HG02642 (cell line): ENCODE measurements at regions not wholly inside any gene's neighbourhood (a gene's known extent, or its start where the extent isn't known, plus 50 kb on each side); places are given as distances from the start of the nearest gene placed in this dataset.
"Not testable (repeated sequence)": the region's sequence is repeated elsewhere in the genome, so short reads cannot be mapped to it uniquely, and the experiment has no call there.

ENCODE experiments used
- ATAC-seq: cut with Tn5 transposase; IDR thresholded peaks from one replicate; pipeline ENCODE4 v1.9.1; 2021; ENCODE audit warnings: mild to moderate bottlenecking; ENCODE audit not compliant: unreplicated experiment, poor library complexity

GRCh38 chr10:56109454-56109853, 251.6 kb downstream of the ZWINT start:
- ATAC-seq: no peak

GRCh38 chr10:56104923-56105322, 256.1 kb downstream of the ZWINT start:
- no peak for ATAC-seq

DNA sequence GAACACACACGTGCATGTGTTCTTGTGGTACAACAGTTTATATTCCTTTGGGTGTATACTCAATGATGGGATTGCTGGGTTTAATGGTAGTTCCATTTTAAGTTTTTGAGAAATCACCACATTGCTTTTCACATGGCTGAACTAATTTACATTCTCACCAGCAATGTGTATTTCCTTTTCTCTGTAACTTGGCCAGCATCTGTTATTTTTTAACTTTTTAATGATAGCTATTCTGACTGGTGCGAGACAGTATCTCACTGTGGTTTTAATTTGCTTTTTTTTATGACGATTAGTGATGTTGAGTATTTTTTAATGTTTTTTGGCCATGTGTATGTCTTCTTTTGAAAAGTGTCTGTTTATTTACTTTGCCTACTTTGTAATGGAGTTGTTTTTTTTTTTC, 256.6 kb downstream of the ZWINT start:
- ATAC-seq: no peak

DNA sequence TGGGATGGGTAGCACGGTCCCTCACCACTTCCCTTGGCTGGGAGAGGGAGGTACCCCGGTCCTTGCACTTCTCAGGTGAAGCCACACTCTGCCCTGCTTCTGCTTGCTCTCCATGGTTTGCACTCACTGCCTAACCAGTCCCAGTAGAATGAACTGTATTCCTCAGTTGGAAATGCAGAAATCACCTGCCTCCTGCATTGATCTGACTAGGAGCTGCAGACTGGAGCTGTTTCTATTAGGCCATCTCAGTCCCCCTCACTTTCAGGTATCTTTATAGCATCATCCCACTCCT, 264.9 kb downstream of the ZWINT start:
- ATAC-seq: no peak

GRCh38 chr10:56095506-56096225, 265.4 kb downstream of the ZWINT start:
- ATAC-seq: no peak

DNA sequence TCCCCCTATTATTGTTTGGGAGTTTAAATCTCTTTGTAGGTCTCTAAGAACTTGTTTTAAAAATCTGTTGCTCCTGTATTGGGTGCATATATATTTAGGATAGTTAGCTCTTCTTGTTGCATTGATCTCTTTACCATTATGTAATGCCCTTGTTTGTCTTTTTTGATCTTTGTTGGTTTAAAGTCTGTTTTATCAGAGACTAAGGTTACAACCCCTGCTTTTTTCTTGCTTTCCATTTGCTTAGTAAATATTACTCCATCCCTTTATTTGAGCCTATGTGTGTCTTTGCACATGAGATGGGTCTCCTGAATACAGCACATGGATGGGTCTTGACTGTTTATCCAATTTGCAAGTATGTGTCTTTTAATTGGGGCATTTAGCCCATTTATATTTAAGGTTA, 267.4 kb downstream of the ZWINT start:
- ATAC-seq: not testable (repeated sequence)

DNA sequence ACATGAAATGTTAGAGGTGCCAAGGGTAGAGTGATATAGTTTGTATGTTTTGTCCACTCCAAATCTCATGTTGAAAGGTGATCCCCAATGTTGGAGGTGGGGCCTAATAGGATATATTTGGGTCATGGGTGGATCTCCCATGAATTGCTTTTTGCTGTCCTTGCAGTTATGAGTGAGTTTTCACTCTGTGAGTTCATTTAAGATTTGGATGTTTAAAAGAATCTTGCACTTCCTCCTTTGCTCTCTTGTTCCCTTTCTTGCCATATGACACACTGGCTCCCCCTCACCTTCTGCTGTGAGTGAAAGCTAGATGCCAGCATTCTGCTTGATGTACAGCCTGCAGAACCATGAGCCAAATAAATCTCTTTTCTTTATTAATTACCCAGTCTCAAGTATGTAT, 269.2 kb downstream of the ZWINT start:
- ATAC-seq: no peak

DNA sequence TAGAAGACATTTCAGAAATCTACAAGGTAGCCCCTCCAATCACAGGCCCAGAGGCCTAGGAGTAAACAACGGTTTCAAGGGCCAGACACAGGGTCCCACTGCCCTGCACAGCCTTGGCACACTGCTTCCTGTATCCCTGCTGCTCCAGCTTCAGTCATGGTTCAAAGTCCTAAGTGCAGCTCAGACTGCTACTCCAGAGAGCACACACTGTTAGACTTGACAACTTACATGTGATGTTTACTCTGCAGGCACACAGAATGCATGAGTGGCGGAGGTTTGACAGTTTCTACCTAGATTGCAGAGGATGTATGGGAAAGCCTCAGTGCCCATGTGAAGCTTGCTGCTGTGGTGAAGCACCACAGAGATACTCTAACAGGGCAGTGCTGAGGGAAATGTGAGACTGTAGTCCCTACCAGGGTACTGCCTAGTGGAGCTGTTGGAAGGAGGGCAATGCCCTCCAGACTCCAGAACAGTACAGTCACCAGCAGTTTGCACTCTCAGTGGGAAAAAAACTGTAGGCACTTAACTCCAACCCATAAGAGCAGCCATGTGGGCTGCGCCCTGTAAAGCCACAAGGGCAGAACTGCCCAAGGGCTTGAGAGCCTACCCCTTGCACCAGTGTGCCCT, 270.0 kb downstream of the ZWINT start:
- no peak for ATAC-seq

DNA sequence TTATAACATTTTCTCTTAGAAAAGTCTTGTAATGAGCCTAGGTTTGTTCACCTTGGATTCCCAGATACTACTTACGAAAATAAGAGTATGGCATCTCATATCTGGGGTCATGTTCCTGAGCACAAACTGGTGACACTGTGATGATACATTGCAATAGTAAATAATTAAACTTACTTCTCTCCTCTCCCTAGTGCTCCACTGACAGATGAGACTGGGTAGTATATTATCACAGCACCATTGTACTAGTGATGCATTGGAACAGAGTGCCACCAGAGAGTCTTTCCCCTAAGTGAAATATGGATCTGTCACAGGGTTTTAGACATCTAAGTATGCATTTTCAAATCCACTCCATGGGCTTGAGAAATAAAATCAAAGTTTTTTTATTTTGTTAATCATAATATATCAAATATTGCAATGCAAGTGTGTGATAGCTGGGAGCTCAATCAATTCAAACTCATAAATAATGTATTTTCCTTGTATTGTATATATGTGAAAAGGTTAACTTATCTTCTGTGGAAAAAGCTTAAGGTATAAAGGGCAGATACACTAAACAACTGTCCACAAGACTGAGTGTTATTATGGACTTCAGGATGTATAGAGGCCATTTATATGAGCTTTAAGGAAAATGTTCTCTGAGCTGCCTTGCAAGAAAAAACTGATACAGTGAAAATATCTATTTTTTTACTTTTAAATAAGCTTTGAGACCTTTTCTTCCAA, 275.5 kb downstream of the ZWINT start:
- ATAC-seq: no peak

DNA sequence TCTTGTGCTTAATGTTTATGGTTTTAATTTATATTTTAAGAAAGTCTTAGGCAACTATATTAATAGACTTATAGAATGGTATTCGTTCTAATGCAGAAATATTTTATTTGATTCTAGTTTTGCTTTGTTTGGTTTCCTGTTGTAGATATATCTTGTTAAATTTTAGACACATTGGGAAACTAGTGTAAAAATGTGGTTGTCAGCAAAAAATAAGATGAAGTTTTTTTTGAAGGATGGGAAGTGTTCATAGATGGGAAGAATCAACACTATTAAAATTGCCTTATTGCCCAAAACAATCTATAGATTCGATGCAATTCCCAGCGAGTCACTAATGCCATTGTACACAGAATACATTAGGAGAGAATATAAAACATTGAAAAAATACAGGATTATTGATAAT, 278.9 kb downstream of the ZWINT start:
- ATAC-seq: no peak

GRCh38 chr10:56068473-56069263, 292.4 kb downstream of the ZWINT start:
- no peak for ATAC-seq

DNA sequence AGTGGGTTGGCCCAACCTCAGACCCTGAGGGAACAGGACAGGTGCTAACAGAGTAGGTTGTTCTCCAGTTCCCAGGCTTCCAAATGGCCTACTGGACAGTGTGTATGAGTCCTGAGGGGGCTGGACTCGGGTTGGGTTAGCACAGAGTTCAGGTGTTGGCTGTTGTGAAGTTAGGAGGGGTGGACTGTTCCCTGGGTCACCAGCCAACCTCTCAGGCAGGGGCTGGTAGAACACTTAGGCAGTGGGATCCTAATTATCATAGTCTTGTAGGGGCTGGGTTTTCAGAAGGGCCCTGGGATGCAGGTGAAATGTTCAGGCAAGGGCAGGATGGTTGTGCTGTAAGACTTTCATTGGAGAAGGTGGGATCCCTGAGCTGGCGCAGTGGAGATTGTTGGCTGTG, 293.0 kb downstream of the ZWINT start:
- no peak for ATAC-seq

DNA sequence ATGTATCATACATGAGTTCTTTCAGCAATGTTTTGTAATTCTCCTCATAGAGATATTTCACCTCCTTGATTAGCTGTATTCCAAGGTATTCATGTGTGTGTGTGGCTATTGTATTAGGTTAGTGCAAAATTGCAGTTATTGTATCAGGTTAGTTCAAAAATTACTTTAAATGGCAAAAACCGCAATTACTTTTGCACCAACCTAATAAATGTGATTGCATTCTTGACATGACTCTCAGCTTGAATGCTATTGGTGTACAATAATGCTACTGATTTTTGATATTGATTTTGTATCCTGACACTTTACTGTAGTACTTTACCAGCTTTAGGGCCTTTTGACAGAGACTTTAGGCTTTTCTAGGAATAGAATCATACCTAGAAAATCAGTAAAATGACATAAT, 297.4 kb downstream of the ZWINT start:
- ATAC-seq: no peak

DNA sequence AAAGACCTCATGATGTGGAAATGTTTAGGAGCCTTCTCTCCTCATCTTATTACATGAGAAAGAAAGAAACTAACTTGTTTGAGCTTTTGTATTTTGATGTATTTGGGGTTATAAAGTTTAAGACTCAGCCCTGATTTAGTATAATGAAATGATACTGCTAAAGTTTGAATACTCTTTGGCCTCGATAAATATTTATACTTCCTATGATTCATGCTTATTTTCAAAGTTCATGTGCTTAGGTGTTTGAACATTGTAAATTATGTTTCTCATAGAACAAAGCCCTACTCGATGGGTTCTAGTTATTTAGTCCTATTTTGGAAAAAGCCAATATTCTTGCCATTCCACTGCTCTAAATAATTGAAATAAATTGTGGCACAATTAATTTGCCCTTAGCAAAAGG, 303.2 kb downstream of the ZWINT start:
- ATAC-seq: no peak

GRCh38 chr10:56035489-56035888, 325.6 kb downstream of the ZWINT start:
- no peak for ATAC-seq

DNA sequence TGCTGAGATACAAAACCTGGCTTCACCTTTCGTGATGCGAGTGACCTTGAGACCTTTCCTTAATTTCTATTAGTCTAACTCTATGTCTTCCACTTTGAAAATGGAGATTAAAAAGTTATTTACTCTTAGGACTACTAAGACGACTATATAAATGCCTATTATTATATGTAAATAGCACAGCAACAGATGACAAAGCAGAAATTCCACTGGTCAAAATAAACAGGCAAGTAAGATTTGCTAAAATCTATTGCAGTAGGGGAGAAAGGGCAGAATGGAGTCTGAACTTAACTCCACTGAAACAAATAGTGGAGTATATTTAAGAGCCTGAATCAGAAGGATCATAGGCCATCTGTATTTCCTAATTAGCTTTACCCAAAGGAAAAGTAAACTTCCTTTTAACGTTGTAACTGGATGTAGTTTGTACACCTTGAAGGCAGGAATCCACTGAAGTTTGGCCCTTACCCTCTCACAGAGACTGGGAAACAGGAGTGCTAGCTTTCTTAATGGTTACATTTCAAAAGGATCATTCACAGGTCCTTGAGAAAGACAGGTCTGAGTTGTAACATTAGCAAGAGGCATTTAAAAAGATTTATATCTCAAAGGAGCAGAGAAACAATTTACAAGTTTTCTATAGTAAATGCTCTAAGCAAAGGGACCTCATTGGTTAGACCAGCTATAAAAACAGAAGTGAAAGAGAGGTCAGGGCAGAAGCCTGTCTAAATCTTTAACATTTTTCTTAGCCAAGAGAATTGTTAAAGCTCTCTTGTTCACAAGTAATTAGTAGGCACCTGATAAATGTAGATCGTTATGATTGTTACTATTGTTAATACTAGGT, 332.5 kb downstream of the ZWINT start:
- no peak for ATAC-seq

GRCh38 chr10:56012101-56012500, 349.0 kb downstream of the ZWINT start:
- no peak for ATAC-seq

- no peak for ATAC-seq
Measured at GRCh38 chr10:56003555-56003954, 357.5 kb downstream of the ZWINT start.

GRCh38 chr10:55989188-55989587, 371.9 kb downstream of the ZWINT start:
- ATAC-seq: no peak

- no peak for ATAC-seq
Measured at GRCh38 chr10:55979203-55979602, 381.9 kb downstream of the ZWINT start.
